GM21737 (cell line): ENCODE measurements at regions not wholly inside any gene's neighbourhood (a gene's known extent, or its start where the extent isn't known, plus 50 kb on each side); places are given as distances from the start of the nearest gene placed in this dataset.

Source experiments
- ATAC-seq: cut with Tn5 transposase; IDR thresholded peaks from one replicate; pipeline ENCODE4 v1.9.1; 2021; ENCODE audit warnings: mild to moderate bottlenecking, moderate library complexity; ENCODE audit not compliant: unreplicated experiment

DNA sequence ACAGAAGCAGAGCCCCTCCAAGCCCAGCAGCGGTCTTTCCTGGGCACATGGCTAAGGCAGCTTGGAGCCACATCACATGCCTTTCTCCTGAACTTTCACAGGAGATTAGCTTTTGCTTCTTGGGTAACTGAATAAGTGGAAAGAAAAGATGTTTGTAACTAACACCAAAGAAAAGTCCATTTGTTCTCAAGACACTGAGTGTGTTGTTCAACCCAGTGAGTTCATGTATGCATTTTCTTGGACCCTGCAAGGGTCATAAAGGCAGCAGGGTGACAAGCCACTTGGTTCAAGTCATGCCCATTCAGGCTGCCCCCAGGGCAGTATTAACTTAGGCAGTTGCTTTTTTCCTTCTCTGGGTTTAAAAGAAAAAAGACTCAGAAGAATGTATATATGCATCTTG is 203.4 kb downstream of the FAM76B start:
- no peak for ATAC-seq

DNA sequence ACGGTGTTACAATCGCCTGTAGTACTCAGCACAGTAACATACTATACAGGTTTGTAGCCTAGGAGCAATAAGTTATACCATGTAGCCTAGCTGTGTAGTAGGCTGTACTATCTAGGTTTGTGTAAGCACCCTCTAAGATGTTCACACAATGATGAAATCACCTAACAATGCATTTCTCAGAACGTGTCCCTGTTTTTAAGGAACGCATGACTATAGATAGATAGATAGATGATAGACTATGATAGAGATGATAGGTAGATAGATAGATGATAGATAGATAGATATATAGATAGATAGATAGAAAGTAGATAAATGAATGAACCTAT is 203.9 kb downstream of the FAM76B start:
- ATAC-seq, result no peak

DNA sequence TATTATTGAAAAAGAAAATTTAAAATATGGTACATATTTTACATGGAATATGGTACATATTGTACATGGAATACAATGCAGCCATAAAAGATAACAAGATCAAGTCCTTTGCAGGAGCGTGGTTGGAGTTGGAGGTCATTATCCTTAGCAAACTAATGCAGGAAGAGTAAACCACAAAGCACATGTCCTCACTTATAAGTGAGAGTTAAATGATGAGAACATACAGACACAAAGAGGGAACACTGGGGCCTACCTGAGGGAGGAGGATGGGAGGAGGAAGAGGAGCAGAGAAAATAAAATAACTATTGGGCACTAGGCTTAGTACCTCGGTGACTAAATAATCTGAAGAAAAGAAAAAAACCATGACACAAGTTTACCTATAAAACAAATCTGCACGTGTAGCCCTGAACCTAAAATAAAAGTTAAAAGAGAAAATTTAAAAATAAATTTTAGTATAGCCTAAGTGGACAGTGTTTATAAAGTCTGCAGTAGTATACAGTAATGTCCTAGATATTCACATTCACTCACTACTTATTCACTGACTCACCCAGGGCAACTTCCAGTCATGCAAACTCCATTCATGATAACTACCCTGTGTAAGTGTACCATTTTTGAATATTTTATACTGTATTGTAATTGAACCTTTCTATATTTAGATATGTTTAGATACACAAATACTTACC is 204.4 kb downstream of the FAM76B start:
- ATAC-seq, result no peak

DNA sequence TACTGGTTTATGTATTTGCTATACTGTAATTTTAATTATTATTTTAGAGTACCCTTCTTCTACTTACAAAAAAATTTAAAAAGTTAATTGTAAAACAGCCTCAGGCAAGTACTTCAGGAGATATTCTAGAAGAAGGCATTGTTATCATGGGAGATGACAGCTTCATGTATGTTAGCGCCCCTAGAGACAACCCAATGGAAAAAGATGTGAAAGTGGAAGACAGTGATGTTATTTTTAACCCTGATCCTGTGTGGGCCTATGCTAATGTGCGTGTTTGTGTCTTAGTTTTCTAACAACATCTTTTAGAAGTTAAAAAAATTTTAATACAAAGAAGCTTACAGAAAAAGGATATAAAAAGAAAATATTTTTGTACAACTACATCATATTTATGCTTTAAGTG is 205.0 kb downstream of the FAM76B start:
- ATAC-seq, result no peak

DNA sequence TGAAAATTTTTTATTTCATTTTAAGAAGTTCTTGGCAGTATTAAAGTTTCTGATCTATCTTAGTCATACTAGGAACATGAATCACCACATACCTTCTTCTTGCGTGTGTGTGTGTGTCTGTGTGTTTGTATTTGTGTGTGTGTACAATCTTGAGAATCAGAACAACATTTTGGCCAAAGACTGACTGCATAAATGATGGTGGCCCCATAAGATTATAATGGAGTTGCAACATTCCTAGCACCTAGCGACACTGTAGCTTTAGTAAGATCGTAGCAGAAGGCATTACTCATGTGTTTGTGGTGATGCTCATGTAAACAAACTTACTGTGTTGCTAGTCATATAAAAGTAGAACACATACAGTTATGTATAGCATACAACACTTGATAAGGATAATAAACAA is 205.4 kb downstream of the FAM76B start:
- no peak for ATAC-seq

DNA sequence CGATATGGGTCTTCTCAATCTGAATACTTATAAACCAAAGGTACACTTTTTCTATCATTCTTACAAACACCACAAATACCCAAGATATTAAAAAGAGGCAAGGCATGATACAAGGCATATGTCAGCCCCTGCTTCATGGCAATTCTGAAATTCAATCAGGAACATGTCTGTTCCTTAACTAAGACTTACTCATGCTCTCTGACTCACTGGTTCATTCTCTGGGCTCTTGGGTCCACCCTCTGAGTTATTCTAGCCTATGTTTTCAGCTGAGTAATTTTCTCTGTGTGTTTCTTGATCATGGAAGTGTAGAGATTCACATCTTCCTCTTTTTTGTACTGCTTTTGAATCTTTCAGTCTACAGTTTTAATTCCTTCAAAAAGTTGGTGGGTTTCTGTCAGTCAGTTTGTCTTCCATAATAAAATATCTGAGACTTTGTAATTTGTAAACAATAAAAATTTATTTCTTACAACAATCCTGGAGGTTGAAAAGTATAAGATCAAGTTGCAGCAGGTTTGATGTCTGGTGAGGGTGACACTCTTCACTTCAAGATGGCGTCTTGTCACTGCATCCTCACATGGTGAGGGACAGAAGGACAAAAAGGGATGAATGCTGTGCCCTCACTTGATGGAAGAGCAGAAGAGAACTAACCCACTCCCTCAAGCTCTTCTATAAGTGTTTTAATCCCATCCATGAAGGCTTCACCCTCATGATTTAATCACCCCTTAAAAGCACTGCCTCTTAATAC is 211.7 kb downstream of the FAM76B start:
- no peak for ATAC-seq

DNA sequence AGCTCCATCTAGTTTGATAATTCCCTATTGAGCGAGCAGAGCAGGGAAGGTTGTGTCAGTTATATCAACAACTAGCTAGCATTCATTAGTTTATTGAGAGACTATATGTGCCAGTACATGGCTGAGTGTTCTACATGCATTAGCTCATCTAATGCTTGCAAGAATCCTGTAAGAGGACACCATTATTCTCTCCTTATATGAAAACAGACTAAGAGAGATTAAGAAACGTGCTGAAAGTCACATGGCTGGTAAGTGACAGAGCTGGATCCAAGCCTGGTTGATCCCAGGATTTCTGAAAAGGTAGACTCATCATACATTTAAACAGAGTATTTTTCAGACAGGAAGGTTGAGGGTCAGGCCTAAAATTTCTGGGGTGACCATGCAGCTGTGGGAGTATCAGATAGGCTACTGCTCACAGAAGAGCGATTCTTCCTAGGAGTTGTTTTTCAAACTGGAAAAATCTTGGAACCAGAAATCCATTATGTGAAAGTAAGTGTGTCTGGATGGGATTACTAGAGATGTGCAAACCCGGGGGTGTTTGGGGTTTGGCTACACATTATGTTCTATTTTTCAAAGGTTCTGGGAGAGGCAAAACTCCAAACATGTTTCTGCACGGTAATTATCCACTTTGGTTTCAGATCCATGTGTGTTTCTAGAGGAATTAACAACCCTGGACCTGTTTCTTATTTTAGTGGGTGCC is 213.3 kb downstream of the FAM76B start:
- no peak for ATAC-seq

DNA sequence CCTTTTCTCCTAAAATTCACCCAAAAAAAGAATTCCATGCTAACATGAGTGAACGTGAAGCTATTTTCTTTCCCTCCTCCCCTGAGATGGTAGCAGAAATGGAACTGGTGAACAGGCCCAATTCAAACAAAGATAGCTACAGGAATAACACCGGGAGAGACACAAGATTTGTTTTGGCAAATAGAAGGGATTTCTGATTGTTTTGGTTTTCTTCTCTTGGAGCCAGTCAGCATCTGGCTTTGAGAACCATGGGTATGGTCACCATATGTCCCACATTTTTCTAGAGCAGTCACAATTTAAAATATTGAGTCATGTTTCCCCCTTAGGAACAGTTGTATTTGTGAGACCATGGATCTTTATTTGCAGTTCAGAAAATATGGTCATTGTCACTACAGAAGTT is 214.1 kb downstream of the FAM76B start:
- no peak for ATAC-seq

DNA sequence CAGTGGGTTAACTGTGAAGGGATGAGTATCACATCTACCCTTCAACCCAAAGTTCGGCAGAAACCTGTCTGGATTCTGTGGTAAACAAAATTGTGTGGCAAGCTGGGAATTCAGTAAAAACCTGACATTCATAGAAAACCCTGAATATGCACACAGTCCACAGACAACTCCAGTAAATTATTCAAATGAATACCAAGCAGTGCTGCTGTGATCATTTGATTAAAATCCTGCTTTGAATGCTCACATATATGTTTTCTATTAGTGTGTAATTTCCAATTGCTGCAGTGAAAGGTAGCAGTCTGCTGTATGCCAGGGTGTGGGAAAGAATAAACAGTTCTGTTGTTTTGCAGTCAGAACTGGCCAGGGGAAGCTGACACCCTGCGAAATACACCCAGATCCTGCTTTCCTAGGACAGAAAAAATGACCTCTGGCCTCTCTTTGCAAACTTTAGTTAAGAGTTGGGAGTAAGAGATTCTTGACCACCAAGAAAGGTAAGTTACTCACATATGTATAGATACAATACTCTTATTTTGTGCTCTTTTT is 217.8 kb downstream of the FAM76B start:
- ATAC-seq, result no peak

DNA sequence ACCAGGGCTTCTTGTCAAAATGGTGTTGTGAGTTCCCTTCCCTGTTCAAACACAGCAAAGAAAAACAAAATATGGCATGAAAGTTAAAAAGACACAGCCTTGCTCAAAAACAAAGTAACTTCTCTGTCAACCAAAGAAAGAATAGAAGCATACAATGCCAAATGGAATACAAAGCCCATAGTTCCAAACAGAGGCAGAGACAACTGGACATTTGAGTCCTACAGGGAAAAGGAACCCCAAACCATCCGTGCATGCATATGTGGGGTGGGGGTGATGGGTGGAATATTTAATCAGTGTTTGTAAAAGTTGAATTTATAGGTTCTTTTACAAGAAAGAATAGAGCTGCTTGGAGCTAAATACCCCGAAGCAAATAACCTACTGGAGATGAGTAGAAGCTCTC is 218.7 kb downstream of the FAM76B start:
- no peak for ATAC-seq

DNA sequence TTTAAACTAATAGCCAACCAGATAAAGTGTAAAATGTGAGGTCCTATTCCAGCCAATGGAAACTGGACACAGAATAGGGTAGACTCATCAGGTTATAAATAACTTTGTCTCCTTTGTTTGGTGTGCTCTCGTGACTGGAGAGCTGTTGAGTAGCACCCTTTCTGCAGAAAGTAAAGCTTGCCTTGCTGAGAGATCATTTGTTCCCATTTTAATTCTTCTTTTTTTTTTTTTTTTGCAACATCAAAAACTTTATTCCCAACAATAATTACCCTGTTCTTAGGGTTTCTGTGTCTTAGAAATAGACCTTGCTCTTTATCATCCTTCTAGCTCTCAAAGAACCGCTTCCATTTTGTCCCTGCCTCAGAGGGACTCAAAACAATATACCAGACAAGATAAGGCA is 220.4 kb downstream of the FAM76B start:
- no peak for ATAC-seq

DNA sequence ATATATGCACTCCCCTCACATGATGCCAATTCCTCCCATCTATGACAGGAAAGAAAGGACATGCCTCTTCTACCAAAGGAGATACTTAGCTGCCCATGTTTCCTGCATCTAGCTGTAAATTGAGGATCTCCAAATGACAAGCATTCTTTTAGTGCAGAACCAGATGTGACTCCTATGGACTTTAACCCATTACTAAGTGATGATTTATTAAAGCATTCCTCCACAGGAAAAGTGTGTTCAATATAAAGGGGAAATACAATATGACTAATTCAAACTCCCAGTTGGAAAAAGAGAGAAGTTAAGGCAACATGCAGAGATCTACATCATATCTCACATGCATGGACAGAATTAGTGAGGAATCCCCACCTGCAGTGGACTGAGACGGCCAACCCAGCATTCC is 221.3 kb downstream of the FAM76B start:
- no peak for ATAC-seq

DNA sequence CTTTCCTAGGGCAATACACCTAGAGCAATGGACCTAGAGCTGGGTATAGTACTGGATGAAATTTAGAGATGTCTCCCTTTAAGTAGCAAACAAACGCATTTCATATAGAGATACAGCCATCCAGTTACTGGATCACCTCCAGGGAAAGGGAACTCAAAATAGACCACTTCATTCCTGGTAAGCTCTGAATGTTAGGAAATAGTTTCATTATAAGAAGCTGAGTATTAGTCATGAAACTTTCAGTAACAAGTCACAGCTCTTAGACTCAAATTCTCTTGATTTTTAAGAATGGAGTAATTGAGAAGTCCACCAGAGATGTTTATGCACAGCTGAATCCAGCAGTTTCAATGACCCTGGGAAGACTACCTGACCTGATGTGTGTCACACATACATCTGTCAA is 221.9 kb downstream of the FAM76B start:
- ATAC-seq, result no peak

DNA sequence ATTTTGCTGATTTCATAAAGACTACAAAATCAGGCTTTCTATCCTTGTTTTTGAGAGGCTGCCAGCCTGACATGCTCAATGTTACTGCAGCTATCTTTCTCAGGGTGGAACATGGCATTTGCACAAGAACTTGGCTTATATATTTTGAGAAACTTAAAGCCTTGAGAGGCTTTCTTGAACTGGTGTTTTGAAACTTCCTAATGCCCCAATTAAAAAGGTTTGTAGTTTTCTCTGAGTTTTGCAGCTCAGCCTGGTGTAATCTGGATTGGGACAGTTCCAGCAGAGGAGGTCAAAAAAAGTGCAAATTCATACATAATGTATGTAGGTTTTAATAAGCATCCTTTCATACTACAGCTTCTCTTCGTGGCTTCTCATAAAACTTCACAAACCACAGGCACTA is 223.4 kb downstream of the FAM76B start:
- ATAC-seq, result no peak

DNA sequence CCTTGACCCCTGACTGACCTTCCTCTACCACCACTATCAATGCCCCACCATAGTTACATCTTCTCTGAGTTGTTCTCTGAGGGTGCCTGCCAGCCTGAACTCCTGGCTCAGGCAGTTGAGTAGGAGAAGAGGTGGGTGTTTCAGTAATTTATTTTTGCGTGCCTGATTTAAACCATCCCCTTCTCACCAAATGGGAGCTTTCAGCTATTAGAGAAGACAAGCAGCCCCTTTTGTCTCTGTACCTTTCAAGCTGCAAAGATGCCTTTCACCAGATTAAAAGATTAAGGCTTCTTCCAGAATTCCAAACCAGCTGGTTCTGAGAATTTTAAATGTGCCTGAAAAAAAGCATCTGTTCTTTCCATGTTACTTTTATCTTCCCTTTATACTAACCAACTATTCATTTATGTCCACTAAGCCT is 223.8 kb downstream of the FAM76B start:
- ATAC-seq, result no peak

DNA sequence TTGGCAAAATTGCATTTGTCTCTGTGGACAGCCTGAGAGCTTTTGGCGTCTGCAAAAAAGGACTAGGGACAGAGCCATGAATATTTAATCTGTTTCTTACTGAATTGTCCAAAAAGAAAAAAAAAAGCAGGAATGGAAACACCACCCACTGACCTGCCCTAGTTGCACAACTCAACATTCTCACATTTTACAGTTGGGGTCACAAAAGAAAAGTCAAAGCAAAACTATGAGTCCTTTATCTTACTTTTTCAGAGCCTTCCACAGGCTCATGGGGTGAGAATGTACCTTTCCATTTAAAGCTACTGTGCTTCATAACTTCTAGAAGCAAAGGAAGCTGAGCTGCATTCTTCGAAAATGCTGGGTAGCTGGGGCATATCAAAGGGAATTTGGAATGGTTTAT is 225.7 kb downstream of the FAM76B start:
- no peak for ATAC-seq

DNA sequence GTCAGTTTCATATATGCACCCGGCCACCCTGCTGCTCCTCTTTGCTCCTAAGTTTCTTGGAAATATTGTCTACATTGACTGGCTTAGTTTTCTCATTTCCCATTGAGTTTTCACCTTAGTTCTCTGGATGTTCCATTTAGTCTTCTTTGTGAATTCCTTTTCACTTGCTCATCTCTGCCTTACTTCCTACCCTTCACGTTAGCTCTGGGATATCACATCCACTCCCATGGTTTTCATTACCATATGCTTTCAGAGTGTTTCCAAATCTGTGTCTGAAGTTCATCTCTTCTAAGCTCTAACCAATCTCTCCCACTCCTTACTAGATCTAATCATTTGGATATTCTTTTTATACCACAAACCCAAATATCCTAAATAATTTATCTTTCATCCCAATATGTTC is 226.4 kb downstream of the FAM76B start:
- ATAC-seq, result no peak

DNA sequence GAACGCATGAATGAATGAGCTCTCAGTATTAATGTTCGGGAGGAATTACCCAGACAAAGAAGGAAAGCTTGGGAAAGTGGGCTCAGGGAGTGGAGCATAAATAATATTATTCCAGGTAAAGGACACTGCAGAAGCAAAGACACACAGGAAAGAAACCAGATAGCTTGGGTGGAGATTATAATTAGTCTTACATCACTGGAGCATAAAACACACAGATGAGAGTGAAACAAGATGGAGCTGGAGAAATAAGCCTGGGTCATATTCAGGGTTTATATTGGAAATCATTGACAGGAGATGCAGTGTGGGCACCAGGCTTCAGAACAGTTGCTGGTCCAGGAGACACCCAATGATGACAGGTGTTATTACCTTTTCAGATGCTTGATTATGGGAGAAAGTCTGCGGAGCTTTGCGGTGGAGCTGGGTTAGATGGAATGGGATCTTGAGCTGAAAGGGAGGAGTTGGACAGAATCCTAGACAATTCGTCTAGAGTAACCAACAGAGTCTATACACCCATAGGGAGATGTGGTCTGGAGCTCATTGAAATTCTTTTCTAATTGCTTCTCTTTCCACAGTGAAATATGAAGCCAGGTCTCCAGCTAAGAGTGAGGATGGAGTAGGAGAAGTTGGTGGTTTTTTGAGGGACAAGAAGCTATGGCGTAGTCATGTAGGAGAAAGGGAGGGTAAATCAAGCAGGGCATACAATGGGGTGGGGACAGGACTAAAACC is 227.2 kb downstream of the FAM76B start:
- ATAC-seq, result no peak

DNA sequence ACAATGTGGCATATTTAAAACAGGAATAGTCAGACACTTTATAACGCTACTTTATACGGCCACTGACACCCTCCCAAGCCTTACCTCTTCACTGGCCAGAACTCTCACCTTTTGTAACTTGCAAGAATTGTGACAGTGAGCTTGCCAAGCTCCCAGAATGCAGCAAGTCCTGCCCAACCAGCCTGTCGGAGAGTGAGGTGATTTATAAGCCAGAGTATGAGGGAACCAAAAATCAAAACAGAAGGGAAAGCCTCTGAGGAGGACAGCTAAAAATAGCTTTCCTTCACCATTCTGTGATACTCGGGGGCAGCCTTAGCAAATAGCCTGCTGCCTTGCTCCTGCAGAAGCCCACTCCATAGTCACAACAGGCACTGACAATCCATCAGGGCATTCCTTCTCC is 229.7 kb downstream of the FAM76B start:
- no peak for ATAC-seq

DNA sequence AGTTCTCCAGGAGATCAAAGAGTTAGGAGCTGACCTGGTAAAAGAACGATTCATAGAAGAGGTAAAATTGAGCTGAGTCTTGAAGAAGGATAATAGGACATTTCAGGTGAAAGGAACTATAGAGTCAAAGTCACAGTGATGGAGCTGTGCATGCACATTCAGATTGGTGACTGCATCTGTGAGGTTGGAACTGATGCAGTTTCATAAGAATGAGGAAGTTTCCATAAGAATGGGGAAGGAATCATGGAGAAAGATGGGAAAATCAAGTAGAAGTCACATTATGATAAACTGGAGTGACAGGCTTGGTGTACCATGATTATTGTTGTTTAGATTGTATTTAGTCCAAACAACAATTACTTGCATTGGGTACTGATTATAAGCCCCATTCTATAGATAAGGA is 232.2 kb downstream of the FAM76B start:
- ATAC-seq, result no peak
